GM12878 (cell line): ENCODE measurements at regions not wholly inside any gene's neighbourhood (a gene's known extent, or its start where the extent isn't known, plus 50 kb on each side); places are given as distances from the start of the nearest gene placed in this dataset.

ENCODE experiments used
- ATAC-seq: fragments of 200-7000 bp; cut with Tn5 transposase; 3 replicates; pipeline ENCODE4 v1.9.1; 2020; ENCODE audit warnings: mild to moderate bottlenecking, moderate library complexity
- BruUV-seq: library from RNA; stranded (reverse); fragments of 400-500 nt; replicated peaks from 2 replicates; lab custom pipeline; 2021; lab: Mats Ljungman, UMichigan
- CTCF ChIA-PET: fragments of 300-600 bp; sonication (Branson Sonifier 250); formaldehyde crosslinking; extraction: SDS; loops from one replicate; lab custom pipeline; 2021; ENCODE audit warnings: inconsistent platforms; lab: Yijun Ruan, JAX
- POLR2A ChIA-PET: fragments of 350-600 bp; formaldehyde crosslinking; extraction: SDS; loops from one replicate; lab custom pipeline; 2021; ENCODE audit warnings: inconsistent platforms; lab: Charles Lee
- RAD21 ChIA-PET: fragments of 300-600 bp; sonication (Branson Sonifier 250); formaldehyde crosslinking; loops from one replicate; lab custom pipeline; 2023; ENCODE audit warnings: antibody characterized with exemption; ENCODE audit not compliant: unreplicated experiment; lab: Charles Lee
- SMC1A ChIA-PET: fragments of 300-600 bp; sonication (Branson Sonifier 250); formaldehyde crosslinking; loops from one replicate; lab custom pipeline; 2023; ENCODE audit not compliant: unreplicated experiment, uncharacterized antibody; lab: Charles Lee
- DNase-seq: peaks from one replicate; pipeline ENCODE4 v3.0.0-alpha.2; 2011; ENCODE audit warnings: low read depth, low spot score
- FAIRE-seq: peaks from 3 replicates; lab custom pipeline; 2011; peaks lifted over from hg19 to GRCh38; lab: Jason Lieb, UNC
- H2AFZ ChIP-seq: 2 replicates; pipeline ENCODE4 v1.6.0; 2011; ENCODE audit warnings: low read depth, low read length, control low read depth; ENCODE audit not compliant: control insufficient read depth
- H3K27ac ChIP-seq: 2 replicates; pipeline ENCODE4 v1.5.1; 2011; ENCODE audit warnings: control low read depth; ENCODE audit not compliant: control insufficient read depth, insufficient read depth
- H3K27me3 ChIP-seq, 2 experiments: replicated peaks in 1 of 2; 2 replicates each; pipeline versions ENCODE4 v1.6.0 to v1.6.1; 2011; ENCODE audit warnings: low read length in 1 of 2; ENCODE audit not compliant: control insufficient read depth in 2 of 2, insufficient read depth in 2 of 2
- H3K36me3 ChIP-seq, 2 experiments: 2 replicates each; pipeline ENCODE4 v1.5.1; 2011; ENCODE audit warnings: low read length in 1 of 2; ENCODE audit not compliant: control insufficient read depth in 2 of 2, insufficient read depth in 2 of 2
- H3K4me1 ChIP-seq: 2 replicates; pipeline ENCODE4 v1.6.1; 2011; ENCODE audit warnings: mild to moderate bottlenecking, low read length, moderate library complexity, mixed read lengths; ENCODE audit not compliant: control insufficient read depth, insufficient read depth
- H3K4me2 ChIP-seq: 2 replicates; pipeline ENCODE4 v1.6.0; 2011; ENCODE audit warnings: control low read depth; ENCODE audit not compliant: control insufficient read depth, insufficient read depth
- H3K4me3 ChIP-seq: fragments of 200-600 bp; sonication (generic); 2 replicates; pipeline ENCODE4 v1.5.1; 2016
- H3K79me2 ChIP-seq: 2 replicates; pipeline ENCODE4 v1.6.0; 2011; ENCODE audit warnings: low read length; ENCODE audit not compliant: control insufficient read depth, insufficient read depth
- H3K9ac ChIP-seq: 2 replicates; pipeline ENCODE4 v1.8.0; 2011; ENCODE audit warnings: low read length, control low read depth, mixed read lengths; ENCODE audit not compliant: control insufficient read depth, insufficient read depth
- H3K9me3 ChIP-seq: replicated peaks from 3 replicates; pipeline ENCODE4 v1.5.1; 2011; ENCODE audit warnings: mild to moderate bottlenecking, low read length; ENCODE audit not compliant: control insufficient read depth, insufficient read depth
- H4K20me1 ChIP-seq: 2 replicates; pipeline ENCODE4 v1.6.0; 2011; ENCODE audit not compliant: control insufficient read depth, insufficient read depth
- CBX3 ChIP-seq: fragments of 200-600 bp; sonication (generic); IDR thresholded peaks from 2 replicates; pipeline ENCODE4 v1.6.1; 2016; ENCODE audit warnings: low read depth, borderline replicate concordance
- E2F4 ChIP-seq: IDR thresholded peaks from 2 replicates; pipeline ENCODE4 v1.6.1; 2012; ENCODE audit warnings: low read depth, low read length, improper control_type of control experiment
- EGR1 ChIP-seq, 2 experiments: IDR thresholded peaks; 1 replicate in 1 of 2; 2 replicates in 1 of 2; pipeline ENCODE4 v1.6.1; 2011 to 2012; ENCODE audit warnings: low read depth in 2 of 2, low read length in 2 of 2, borderline replicate concordance in 1 of 2, mild to moderate bottlenecking in 1 of 2, moderate library complexity in 1 of 2
- JUNB ChIP-seq: IDR thresholded peaks from 2 replicates; pipeline ENCODE4 v1.6.1; 2016; ENCODE audit warnings: antibody characterized with exemption, mild to moderate bottlenecking
- MYB ChIP-seq: fragments of 150-350 bp; IDR thresholded peaks from 2 replicates; pipeline ENCODE4 v1.6.1; 2014; ENCODE audit warnings: mild to moderate bottlenecking, low read depth, low read length, borderline replicate concordance
- NFYA ChIP-seq: IDR thresholded peaks from 2 replicates; pipeline ENCODE4 v1.6.1; 2011; ENCODE audit warnings: low read depth, mild to moderate bottlenecking, low read length, improper control_type of control experiment, borderline replicate concordance
- TARDBP ChIP-seq: IDR thresholded peaks from 2 replicates; pipeline ENCODE4 v1.6.1; 2016; ENCODE audit warnings: borderline replicate concordance
- ZNF622 ChIP-seq: fragments of 450-650 bp; IDR thresholded peaks from 2 replicates; pipeline ENCODE4 v1.6.1; 2017; ENCODE audit warnings: mild to moderate bottlenecking, inconsistent platforms
- WGBS: methylation state at CpG from one replicate; pipeline ENCODE4 v1.1.6; 2016; ENCODE audit warnings: low lambda C conversion rate; ENCODE audit not compliant: insufficient replicate concordance, insufficient coverage; ENCODE audit errors: missing lambda C conversion rate; 5-methylcytosine and 5-hydroxymethylcytosine counted together
- in situ Hi-C: fragments of 300-500 bp; cut with MboI; formaldehyde crosslinking; loops from 9 replicates; pipeline ENCODE4 v1.14.3; 2018; ENCODE audit warnings: mixed read lengths
- intact Hi-C: fragments of 100-400 bp; cut with micrococcal nuclease; formaldehyde crosslinking; loops from one replicate; pipeline ENCODE4 v1.14.2; 2022; ENCODE audit not compliant: unreplicated experiment
- TF ChIP-seq, protein P1 (sequence below): fragments of 450-650 bp; IDR thresholded peaks from 2 replicates; pipeline ENCODE4 v1.6.1; 2018; ENCODE audit warnings: borderline replicate concordance, mild to moderate bottlenecking; ENCODE audit not compliant: partially characterized antibody

DNA sequence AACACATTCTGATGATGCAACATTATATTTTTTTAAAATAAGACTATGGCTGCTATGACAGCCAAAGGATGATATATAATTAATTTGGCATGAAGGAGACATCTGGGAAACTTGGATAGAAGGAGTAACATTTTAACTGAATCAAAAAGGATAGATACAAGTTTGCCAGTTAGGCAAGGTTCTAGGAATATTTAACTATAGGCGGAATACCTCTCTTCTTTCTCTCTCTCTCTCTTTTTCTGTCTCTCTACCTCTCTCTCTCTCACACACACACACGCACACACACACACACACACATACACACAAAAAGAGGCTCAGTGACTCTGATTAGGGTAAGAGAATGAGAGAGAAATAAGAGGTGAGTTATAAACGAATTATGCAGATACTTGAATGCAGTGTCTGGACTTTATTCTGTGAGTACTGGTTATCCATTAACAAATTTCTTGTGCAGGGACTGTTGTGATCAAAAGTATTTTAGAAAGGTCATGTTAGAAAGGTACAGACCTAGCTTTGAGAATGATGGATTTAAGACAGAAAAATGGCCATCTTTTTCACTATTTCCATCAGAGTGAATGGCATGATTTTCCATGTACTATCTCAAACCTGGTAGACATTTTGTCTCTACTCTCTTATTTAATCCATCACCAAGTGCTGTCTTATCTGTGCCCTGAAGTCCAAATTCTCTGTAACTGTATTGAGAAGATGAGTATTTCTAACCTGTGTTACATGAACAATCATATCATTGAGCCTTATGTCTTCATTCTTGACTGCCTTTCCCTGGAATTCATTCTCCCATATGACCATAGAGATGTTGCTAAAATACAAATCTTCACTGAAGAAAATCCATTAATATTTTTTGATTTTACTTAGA lies 1106.9 kb upstream of the ADGRL4 start (continued):
- TF ChIP-seq, protein P1, sequence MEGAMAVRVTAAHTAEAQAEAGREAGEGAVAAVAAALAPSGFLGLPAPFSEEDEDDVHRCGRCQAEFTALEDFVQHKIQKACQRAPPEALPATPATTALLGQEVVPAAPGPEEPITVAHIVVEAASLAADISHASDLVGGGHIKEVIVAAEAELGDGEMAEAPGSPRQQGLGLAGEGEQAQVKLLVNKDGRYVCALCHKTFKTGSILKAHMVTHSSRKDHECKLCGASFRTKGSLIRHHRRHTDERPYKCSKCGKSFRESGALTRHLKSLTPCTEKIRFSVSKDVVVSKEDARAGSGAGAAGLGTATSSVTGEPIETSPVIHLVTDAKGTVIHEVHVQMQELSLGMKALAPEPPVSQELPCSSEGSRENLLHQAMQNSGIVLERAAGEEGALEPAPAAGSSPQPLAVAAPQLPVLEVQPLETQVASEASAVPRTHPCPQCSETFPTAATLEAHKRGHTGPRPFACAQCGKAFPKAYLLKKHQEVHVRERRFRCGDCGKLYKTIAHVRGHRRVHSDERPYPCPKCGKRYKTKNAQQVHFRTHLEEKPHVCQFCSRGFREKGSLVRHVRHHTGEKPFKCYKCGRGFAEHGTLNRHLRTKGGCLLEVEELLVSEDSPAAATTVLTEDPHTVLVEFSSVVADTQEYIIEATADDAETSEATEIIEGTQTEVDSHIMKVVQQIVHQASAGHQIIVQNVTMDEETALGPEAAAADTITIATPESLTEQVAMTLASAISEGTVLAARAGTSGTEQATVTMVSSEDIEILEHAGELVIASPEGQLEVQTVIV: no peak
- TF ChIP-seq E2F4 (no peak), JUNB (no peak), TARDBP (no peak)

DNA sequence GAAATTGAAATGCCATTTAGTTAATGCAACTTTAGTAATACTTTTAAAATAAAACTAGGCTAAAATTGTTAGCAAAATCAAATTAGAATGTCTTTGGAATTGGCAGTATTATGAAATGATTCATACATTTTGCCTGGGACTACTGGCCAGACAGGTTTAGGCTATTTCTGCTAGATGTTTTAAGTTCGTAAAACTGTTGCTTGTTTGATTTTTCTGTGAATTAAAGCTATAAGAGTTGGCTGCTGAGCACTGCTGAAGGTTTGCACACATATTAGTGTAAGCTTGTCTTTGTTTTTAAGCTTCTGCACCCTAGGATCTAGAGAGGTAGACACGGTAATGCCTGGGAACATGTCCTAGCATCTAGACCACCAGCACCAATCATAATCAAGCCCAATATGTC lies 1094.6 kb upstream of the ADGRL4 start:
- Histone ChIP-seq H4K20me1 (no peaks in the 10 kb centered on the region), H3K79me2 (no peaks in the 10 kb centered on the region), H3K27me3 (no peaks in the 10 kb centered on the region), H3K36me3 (no peaks in the 10 kb centered on the region), H3K9ac (no peak overlapping the region), H3K4me3 (no peak overlapping the region), H3K27ac (no peak overlapping the region), H2AFZ (no peak overlapping the region), H3K4me1 (no peaks in the 10 kb centered on the region), H3K9me3 (no peaks in the 10 kb centered on the region), H3K4me2 (no peak overlapping the region)
- TF ChIP-seq EGR1 (IDR thresholded peaks at IDR 0.05; ENCODE audit: borderline replicate concordance in 1 of 2, low read depth in 2 of 2, low read length in 2 of 2) (no peak), MYB (no peak), ZNF622 (no peak), NFYA (no peak), CBX3 (no peak)
- intact Hi-C loops: no loop called here
- FAIRE-seq (no peak), DNase-seq (no peak), ATAC-seq (no peak)
- RAD21 ChIA-PET: no interaction called here
- SMC1A ChIA-PET: no interaction called here
- CTCF ChIA-PET: no interaction called here
- 0% methylated on average over 2 of the region's 2 CpGs for WGBS
- no TSS peak for BruUV-seq
- in situ Hi-C loops: no loop called here
- POLR2A ChIA-PET: no interaction called here
